Head of caudate nucleus (tissue), 42 donors: ENCODE measurements at regions not wholly inside any gene's neighbourhood (a gene's known extent, or its start where the extent isn't known, plus 50 kb on each side); places are given as distances from the start of the nearest gene placed in this dataset.

Experiments
- DNase-seq, 42 donors: peaks; one replicate each; pipeline versions ENCODE4 v3.0.0 to v3.0.0-alpha.2; 2020 to 2021; ENCODE audit warnings: mixed read lengths in 7 of 42
- intact Hi-C: fragments of 100-400 bp; cut with DNase I; formaldehyde crosslinking; loops from one replicate; pipeline ENCODE4 v1.15.0; 2022

DNA sequence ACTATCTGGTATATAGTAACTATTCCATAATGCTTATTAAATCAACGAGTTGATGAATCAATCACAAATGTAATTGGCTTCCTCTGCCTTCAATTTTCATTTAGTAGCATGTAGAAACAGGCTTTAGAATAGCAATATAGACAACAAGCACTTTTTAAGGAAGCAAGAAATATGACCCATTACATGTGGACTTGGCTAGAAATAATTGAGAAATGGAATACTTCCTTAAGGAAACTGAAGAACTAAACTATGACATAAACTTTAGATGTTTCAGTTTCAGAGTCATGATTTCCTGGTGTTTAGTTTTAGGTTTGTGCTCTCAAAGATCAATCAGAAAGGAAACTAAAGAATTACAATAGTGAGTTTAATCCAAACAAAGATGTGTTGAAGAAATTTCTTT, 443.8 kb downstream of the MBD2 start:
- no peak for DNase-seq
- intact Hi-C loops = no loop called here

DNA sequence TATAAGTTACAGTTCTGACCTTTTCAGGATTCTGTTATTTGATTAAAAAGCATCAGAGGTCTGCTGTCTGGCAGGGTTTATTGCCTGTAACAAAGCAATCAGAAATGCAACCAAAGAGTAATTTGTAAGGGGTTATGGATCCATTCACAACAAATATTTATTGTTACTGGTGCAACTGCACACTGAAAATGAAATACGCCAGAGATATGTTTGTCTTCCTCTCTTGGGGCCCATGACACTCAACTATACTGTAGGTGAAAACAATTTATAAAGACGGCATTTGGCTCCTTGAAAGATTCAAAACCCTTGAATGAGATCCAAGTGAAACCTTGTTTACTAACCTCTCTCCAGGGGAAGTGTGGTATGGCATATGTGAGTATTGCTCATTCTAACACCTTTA, 452.2 kb downstream of the MBD2 start:
- intact Hi-C loops = no loop called here
- DNase-seq = no peak

DNA sequence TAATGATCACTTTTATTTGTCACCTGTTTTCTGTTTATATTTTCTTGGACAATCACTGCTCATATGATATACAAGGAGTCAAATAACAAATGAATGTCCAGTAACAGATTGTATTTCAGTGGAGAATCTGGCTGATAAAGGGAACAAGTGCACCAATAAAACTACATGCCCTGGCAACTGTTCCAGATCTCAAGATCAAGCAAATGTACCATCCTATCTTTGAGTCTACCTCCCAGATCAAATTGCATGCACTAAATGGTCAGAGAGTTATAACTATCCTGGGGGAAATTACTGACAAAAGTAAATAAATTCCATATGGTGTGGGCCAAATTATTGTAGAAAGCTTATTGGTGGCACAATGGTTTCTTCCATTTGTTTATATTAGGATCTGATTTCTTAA, 452.8 kb downstream of the MBD2 start:
- no peak for DNase-seq
- intact Hi-C loops = no loop called here

DNA sequence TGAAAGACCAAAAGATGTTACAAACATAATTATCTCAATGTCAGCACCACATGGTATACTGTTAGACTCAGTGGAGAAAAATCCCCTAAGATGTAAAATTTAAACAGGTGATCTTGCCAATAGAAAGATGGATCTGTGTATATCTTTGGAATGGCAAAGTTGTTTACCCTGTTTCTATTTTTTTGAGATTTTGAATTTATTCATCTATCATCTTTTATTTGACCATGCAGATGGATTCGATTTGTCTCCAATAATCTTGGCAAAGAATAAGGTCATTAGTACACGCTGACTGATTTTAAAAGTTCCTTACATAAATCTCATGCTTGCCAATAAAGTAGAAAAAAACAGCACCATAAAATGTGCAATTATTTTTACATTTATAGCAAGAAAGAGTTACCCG, 459.3 kb downstream of the MBD2 start:
- intact Hi-C loops = no loop called here
- DNase-seq = no peak

DNA sequence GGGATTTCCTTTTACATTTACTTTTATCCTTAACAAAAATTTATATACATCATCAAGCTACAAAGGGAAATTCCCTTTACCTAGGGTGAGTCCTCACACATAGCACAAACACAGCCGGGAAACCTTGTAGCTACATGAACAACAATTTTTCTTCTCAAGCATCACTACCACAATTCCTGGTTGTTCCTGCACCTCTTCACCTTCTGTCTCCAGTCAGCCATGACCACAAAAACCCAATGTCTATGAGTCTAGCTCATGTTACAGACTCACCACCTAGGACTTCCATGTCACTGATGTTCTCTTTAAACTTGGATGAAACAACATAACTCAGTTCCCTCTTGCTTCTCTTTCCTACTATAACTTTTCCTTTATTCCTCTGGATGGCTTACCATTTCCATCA, 460.4 kb downstream of the MBD2 start:
- DNase-seq = no peak
- intact Hi-C loops = no loop called here

DNA sequence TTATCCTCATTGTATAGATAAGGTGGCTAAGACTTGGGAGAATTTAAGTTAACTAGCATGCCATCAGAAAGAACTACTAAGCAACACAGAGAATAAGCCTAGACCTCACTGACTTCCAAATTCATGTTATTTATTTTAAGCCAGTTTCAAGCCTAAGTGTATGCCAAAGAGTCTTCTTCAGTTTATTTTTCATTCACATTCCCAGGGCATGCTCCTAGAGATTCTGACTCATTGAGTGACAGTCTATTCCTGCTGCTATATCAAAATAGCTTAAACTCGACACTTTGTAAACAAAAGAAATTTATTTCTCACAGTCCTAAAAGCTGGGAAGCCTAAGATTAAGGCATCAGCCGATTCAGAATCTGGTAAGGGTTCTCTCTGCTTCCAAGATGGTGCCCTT, 467.1 kb downstream of the MBD2 start:
- intact Hi-C loops = no loop called here
- DNase-seq = no peak

DNA sequence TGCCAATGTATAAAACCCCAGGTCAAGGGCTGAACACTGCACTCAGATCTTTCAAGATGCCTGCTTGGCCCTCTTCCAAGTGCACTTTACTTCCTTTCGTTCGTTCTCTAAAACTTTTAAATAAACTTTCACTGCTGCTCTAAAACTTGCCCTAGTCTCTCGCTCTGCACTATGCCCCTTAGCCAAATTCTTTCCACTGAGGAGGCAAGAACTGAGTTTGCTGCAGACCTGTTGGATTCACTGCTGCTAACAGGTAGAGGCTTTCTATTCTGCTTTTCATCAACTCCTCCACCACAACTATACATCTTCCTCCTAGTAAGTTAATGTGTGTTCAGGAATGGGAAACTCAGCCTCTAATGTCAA, 467.9 kb downstream of the MBD2 start:
- intact Hi-C loops = no loop called here
- no peak for DNase-seq

DNA sequence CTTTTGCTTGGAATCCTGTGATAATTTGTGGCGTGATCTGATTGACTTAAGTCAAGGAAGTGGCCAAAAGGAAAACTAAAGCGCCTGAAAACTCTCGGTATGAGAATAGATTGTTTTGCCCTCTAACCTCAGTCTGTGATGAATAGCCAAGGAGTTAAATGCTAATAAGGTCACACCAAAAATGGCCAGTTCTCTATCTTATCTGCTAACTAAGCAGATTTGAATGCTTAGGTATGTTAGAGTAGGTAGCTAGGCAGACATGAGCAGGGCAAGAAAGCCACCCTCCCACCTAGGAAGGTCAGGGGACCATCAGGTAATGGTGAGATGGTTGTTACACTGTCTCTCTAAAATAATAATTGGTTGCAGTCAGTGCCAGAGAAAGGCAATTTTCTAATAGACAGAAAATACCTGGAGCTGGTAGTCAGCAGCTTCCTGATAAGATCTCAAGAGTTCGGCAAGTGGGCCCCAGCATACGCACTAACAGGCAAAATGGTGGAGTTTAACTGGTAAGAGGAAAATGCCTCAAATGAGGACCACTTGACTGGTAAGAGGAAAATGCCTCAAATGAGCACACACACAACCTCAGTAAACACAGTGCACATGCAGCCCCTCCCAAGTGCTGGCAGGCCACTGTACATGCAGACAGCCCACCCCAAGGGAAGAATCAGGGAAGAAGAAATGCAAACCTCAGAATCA, 468.4 kb downstream of the MBD2 start:
- intact Hi-C loops = no loop called here
- no peak for DNase-seq

DNA sequence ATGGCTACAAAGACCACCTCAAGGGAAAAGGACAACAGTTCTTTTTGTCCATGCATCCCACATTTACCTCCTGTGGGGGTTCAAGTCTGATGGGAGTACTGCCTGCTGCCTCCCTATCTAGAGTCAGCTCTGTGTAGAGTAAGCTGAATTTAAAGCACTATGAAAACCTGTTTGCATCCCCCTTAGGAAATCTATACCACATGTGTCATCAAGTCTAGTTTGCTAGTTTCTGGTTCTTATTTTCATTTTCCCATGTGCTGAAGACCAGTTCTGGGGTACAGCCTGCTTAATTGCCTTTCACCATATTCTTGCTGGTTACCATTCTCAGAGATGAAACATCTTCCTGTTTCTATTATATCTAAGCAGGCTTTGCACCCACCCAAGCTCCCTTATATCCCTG, 470.3 kb downstream of the MBD2 start:
- intact Hi-C loops = no loop called here
- DNase-seq = no peak

DNA sequence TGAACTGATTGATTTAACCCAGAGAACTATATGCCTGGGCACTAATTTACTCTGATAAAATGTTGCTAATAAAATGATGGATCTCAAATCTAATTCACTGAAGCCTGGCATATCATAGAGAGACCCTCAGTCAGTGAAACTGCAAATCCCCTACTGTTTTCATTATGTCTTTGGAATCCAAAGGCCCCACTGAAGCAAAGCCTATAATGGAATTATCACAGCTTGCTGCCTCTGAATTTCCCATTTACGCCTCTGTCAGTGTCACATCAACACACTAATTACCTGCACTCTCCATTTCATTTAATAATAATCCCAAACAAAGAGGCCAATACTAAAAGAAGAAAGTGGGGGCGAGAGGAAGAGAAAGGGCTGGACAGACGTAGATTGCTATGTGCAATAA, 470.9 kb downstream of the MBD2 start:
- intact Hi-C loops = no loop called here
- no peak for DNase-seq

DNA sequence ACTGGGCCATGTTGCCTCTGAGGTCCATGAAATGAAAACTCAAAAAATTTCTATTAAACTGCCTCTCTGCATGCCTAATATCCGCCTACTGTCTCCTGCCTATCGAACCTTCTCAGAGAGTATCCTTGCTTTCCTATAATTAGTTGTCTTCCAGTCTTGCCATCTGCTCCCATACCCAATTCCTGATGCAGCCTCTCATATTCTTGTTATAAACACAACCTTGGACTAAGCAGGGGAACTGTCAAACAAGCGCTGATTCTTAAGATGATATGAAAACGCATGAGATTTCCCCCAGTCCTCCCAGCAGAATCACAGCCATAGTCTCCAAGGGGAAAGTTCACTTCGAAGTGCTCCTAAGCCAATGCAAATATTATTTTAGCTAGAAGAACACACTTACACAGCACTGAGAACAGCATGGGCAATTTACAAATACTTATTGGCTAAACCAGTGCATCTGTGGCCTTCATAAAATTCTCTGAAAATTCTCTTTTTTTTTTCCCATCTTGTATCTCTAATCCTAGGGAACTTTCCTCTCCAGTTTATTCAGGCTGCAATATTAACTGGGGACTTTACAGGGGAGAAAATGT, 471.6 kb downstream of the MBD2 start:
- DNase-seq = no peak
- intact Hi-C loops = no loop called here

DNA sequence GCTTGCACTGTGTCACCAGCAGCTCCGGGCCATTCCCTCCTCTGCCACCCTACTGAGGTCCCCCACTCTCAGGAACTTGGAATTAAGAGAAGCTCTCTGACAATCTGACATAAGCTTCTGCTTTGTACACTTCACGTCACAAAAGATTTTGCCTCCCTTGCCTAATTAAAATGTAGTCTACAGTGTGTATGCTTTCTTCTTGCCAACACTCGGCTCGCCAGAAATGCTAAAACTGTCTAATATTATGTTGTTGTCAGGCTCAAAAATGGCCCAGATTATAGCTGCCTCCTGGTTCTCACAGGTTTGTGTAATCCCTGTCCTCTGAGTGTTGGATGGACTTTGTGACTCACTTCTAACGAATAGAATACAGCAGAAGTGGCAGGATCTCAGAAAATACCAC, 474.7 kb downstream of the MBD2 start:
- DNase-seq = no peak
- intact Hi-C loops = no loop called here

DNA sequence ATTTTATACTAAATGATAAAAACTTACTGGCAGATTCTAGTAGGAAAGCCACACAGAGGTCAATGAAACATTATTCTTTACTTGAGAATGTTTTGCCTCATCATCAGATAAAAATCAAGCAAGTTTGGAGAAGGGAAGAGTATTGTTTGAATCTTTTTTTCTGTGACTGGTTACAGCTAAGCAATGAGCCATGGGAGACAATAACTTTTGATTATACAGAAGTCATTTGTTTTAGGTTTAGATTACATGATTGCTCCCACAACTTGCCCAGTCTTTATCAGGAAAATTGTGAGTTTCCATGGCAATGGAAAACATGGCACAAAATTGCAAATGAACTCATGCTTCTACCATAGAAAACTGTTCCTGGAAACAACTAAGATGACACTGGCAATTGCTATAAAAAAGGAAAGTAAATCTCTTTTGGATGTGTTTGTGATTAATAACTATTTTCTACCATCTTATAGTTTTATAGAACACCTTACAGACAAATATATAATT, 476.8 kb downstream of the MBD2 start:
- intact Hi-C loops = no loop called here
- DNase-seq = no peak

DNA sequence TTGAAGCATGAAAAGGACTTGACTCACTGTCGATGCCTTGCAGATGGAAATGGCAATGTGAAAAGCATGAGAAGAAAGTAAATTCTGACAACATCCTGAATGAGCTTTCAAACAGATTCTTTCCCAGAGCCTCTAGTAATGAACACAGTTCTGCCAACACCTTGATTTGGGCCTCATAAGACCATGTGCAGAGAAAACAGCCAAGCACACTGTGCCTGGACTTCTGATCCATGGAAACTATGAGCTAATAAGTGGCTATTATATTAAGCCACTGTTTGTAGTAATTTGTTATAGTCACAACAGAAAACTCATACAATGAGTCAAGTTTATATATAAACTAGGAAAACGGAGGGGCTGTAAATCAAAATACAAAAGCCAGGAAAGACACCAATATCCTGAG, 477.3 kb downstream of the MBD2 start:
- intact Hi-C loops = no loop called here
- no peak for DNase-seq

DNA sequence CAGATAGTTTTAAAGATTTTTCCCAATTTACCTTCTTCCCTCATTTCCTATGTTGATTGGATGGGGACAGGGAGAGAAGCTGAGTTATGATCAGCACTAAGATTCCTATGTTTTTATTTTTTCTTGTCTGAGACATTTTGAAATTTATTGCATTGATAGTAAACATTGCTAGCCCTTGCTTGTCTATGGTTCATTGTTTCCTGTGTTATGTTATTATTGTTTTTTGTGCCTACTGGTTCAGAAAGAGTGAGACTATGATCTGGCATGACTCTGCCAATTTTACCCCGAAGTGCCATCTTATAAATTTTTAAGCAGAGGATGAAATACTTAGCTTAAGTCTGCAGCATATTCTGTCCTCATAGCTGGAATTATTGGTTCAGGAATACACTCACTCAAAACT, 478.5 kb downstream of the MBD2 start:
- intact Hi-C loops = no loop called here
- no peak for DNase-seq

DNA sequence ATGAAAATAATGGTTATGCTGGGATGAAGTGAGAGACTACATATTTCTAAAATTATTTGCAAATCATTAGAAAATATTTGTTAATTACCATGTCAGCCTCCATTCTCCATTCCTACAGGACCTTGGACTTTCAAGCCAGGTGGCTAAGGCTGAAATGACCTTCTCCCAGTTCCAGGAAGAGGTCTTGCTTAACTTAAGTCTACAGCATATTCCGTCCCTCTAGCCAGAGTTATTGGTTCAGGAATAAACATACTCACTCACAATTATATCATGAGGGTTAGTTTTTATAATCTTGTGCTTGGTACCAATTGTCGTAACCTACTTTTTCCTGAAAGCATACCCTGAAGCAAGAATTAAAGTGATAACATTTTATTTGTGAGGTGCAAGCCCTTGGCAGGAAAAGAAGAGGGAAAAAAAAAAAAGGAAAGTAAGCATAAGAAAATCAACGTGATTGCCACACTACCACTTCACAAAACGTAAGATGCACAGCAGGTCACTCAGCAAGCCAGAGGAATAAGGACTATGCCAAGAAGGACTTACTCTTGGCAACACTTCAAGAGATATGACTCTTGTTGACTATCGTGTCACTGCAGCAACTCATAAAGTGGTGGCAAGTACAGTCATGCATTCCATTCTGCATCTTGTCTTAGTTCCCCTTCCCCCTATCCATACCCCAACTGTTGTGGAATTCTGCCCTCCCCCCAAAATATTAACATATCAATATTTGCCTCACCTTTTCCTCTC, 479.1 kb downstream of the MBD2 start:
- intact Hi-C loops = no loop called here
- no peak for DNase-seq

DNA sequence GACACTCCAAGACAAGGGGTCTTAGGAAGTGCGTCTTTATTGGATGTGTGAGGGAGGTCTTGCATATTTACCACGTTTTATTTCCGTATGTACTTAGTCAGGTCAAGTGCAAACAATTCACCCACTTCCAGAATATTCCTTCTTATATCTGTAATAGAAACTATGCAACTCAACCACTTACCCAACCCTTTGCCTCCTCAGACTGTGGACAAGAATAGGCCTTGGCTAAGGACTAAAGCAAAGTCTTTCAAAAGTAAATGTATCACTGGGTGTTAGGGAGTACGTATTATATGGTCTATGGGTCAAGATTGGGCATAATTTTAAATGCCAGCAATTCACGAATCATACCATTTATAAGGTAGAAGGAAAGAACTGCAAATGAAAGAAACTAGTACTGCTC, 484.8 kb downstream of the MBD2 start:
- no peak for DNase-seq
- intact Hi-C loops = no loop called here

DNA sequence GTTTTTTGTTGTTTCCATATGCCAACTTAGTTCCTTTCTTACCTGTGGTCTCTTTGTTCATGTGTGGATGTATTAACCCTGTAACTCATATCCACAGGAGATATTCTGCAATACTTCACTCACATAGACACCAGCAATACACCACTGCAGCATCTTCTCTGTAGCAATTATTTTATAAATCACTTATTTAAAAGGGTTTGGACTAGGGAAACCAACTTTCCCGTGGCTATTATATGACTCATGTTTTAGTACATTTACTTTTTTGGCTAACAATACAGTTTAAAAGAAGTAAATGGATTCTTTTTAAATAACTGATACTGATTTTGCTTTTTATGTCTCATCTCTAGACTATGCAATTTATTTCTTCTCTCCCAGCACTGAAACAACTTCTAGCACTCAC, 488.9 kb downstream of the MBD2 start:
- intact Hi-C loops = no loop called here
- DNase-seq = no peak

DNA sequence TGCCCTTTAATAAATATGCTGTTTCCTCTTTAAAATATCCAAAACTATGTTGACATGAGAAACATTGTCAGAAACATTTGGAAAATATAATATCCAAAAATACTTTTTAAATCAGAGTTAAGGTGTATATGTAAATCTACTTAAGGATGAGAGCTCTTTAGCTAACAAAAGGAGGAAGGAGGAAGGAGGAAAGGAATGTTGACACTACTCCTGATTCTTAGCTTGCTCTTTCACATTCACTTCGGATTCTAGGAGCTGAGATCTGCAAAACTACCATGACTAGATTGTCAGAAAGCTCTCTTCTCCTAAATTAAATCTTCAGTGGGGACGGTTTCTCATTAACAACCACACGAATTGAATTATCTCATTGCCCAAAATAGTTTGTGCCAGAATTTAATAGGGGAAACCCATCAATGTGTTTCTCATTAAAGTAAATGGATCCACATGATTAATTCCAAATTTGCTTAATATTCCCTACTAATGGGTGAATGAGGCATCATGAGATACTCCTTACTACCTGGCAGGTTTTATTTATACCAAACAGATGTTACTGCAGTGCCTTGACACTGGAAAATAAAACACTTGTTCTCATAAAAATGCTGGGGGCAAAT, 509.1 kb downstream of the MBD2 start:
- intact Hi-C loops = no loop called here

DNA sequence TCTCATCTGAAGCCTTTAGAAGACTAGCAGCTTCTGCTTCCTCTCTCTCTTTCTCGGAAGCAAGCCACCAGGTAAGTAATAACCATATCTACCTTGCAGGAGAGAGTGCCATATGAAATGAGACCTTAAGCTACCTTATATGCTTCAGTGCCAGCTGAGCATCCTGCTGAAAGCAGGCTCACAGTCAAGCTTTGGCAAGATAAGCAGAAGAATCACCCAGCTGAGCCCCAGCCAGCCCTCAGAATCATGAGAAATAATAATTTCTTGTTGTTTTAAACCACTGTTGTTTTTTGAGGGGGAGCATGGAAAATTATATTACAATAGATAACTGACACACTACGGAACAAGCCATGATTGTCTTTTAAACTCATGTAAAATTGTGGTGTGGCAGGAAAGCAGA, 514.4 kb downstream of the MBD2 start:
- DNase-seq = no peak
- intact Hi-C loops = no loop called here

More for the DNA sequence above, 509.1 kb downstream of the MBD2 start:
- no peak for DNase-seq
